ENCODE measurements at regions not wholly inside any gene's neighbourhood (a gene's known extent, or its start where the extent isn't known, plus 50 kb on each side); places are given as distances from the start of the nearest gene placed in this dataset.

DNA sequence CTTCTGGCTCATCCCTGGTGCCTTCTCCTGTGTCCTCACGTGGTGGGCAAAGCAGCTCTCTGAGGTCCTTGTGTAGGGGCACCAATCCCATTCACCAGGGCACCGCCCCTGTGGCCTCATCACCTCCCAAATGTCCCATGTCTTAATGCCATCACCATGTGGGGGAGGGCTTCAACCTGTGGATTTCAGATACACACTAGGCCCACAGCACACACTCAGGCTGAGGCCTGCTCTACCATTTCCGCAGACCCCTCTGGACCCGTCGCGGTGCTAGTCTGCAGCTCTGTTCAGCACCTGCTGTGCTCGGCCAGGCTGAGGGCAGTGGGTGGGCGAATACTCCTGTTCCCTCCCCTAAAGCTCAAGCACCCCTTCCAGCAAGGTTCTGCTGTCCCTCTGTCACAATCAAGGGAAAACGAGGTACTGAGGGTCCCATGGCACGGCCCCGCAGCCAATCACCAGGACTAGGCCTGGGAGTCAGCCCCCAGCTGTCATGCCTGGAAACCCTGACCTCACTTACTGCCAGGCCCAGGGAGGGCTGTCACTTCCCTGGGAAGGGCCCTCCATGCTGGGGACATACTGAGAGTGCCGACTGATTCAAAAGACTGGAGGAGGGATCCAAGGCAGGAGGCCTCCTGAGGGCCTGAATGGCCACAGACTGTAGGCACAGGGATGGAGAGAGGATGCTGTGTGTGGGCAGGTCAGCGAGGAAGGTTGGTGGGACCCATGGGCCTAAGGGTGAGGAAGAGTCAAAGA lies 123.8 kb upstream of the RET start:
- DNase-seq, result no peak

DNA sequence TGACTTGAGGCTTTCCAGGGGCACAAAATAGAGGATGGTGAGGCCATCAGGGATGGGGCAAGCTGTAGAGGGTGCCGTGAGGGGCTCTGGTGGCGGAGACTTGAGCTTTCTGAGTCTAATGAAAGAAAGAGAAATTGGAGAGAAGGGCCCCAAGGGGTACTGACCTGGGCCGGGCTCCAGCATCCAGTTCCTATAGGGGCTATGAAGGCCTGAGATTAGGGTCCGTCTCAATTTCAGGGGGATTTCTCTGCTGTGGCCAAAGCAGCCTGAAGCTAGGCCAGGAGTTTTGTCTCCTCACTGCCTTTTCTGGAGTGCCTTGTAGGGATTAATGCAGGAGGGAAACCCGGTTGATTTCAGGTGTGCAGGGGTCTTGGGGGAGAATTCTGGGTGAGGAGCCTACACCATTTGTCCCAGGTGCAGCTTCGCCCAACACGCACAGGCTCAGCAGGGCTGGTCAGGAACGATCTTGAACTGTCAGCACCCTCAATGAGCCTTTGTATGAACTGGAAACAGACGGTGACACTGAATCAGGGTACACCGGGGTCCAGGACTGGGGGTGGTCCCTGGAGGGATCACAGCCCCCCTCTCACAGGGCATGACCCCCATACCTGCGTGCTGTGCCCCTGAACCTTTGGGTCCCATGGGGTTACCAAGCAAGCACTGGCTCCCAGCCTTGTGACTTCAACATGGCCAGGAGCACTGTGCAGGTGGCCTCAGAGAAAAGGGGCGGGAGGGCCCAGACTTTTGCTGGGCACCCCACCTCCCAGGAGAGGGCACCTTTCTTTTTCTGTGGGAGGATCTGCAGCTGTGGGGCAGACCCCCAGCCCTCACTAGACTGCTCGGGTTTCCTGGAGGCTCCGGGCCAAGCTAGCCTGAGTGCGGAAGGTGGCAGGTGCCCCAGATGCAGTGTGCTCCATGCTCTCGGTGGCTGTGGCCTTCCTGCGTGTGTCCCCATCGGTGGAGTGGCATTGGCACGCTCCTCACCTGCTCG lies 122.9 kb upstream of the RET start:
- DNase-seq, result no peak

DNA sequence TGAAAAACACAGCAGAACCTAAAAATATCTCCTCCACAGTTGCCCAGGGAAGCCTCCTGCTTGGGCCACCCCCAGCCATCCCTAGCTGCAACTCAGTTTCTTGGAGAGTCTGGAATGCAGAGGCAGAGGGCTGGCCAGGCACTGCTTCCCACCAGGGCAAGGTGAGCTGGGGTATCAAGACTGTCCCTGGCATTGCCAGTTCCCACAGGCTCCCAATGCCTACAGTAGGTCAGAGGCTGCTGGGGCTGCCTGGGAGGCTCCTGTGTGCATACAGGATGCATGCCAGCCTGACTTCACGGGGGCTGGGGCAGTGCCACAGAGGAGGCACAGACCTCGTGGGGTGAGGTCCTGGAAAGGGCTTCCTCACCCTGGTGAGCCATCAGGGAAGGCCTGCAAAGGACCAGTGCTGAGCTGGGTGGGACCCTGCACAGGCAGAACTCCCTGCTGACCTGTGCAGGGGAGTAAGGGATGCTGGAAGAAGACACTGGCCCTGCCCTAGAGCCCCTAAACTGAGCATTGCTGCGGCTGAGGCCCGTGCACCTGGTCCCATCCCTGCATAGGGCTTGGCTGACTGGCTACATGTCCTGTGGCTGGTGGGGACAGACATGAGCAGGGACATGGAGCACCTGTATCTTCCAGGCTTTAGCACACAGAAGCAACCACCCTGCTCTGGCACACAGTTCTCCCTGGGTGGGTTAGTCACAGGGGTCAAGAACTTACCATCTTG lies 121.9 kb upstream of the RET start:
- DNase-seq, result no peak

DNA sequence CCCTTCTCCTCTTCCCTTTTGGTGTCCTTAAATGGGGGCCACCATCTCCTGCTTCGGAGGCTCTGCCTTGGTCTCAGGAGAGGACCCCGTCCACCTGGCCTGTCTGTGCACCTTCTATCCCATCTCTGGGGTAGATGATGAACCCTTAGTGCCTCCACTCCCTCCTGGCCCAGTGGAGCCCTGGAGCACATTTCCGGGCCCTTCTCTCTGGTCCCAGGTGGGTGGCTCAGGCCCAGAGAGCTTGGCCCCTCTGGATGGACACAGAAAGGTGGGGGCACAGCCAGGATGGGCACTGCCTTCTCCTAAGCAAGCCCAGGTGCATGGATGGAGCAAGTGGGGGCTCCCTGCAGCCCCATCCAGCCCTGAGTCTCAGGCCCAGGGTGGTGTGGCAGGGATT lies 121.4 kb upstream of the RET start:
- no peak for DNase-seq

- no peak for DNase-seq
Observed at GRCh38 chr10:42956045-42956444, 120.8 kb upstream of the RET start.

DNA sequence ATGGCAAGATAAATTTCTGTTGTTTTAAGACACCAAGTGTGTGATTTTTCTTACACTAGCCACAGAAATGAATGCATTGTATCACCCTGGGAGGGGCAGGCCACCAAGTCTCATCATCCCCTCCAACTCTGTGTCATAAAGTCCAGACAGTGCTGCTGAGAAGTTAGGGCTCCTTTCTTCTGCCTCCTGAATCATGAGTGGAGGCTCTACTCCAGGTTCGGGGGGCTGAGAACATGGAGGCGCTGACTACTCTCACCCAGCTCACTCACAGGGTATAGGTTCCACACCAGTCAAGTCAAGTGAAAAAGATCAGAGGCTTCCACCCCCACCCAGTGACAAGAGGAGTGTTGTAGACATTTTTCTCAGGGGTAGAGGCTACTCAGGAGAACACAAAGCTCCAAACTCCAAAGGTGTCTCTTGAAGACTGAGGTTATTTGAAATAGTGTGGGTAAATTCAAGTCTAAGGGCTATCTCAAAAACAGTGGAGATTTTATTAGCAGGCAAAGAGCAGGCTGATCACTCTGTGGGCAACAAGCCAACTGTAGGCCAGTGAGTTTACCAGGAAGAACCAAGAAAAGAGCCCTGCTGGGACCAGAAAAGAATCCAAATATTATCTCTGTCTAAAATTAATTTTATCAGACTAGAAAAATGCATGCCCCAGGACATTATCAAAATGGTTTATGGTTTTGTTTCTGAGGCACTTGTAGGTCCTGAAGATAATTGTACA lies 118.6 kb upstream of the RET start:
- no peak for DNase-seq

DNA sequence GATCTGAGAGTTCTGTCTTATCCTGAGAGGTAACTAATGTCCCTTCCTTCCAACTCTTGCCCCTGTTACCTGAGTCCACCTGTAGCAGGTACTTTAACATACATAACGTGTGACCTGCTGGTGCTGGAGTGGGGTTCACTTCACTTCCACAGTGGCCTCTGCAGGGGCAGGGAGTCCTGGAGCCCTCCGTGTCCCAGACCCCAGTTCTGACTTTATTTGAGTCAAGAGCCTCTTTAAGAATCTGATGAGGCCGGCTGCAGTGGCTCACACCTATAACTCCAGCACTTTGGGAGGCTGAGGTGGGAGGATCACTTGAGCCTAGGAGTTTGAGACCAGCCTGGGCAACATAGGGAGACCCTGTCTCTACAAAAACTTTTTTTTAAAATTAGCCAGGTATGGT lies 117.0 kb upstream of the RET start:
- no peak for DNase-seq

DNA sequence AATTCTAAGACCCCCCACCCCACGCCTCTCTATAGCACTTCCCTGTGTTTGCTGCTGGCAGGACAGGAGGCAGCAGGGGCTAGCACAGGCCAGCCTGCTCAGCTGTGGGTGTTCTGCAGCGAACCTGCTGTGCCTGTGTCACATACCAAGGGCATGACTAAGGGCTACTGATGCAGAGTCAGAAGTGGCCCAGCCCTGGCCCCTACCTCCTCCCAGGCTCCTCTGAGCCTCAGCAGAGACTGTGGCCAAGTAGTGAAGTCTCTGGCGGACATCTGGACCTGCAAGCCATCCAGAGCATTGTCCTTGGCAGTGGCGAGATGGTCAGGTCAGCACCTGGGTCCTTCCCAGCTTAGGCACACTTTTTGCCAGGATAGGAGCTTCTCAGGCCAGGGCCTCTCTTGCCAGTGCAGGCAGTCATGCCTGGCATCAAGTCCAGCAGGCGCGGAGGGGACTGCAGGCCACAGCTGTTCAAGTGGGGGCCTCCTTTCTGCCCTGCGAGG lies 116.3 kb upstream of the RET start:
- no peak for DNase-seq

GRCh38 chr10:42960991-42961795 lies 115.7 kb upstream of the RET start:
- DNase-seq, result no peak

GRCh38 chr10:42961796-42962109 lies 115.1 kb upstream of the RET start:
- no peak for DNase-seq

DNA sequence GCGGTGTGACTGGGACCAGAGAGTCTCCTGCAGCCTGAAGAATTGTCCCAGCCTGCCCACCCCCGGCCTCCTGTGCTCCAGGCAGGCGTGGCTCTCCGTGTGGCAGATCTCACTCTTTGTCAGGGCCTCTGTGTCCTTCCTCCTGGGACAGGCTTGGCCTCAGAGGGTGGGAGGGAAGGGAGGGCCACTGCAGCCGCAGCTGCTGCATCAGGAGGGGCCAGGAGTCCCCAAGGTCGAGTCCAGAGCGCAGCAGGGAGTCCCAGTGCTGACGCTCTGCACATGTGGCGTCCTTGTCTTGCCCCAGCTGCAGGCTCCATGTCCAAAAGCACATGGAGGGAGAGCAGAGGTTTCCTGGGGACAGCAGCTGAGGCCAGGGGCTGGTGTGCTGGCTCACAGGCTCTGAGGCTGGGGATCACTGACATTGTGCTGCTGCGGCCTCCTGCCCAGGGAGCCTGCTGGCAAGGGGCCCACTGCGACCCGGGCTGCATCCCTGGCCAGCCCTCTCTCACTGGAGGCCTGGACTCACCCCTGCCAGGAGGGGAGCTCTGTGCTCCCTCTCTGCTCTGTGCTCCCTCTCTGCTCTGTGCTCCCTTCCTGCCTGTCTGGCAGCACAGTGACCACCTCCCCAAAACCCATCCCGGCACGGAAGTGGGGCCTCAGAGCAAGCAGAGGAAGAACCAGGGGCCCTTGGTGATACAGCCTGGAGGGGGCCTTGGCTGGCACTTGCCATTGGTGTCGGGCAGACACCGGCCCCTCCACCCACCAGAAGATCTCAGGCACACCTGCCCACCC lies 114.6 kb upstream of the RET start:
- DNase-seq, result no peak

GRCh38 chr10:42962902-42963231 lies 114.0 kb upstream of the RET start:
- no peak for DNase-seq

DNA sequence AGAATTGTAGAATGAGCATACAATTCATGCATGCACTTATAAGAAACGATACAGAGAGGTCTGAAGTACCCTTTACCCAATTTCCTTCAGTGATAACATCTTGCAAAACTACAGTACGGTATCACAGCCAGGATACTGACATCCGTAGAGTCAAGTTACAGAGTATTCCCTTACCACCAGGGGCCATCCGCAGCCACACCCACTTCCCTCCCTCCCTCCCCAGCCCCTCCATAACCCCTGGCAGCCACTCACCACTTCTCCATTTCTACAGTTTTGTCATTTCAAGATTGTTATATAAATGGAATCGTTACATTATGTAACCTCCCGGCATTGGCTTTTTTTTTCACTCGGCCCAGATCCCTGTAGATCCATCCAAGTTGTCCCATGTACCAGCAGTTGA lies 113.6 kb upstream of the RET start:
- DNase-seq, result no peak

GRCh38 chr10:42969147-42969546 lies 107.7 kb upstream of the RET start:
- DNase-seq, result no peak

- DNase-seq, result no peak
Observed at GRCh38 chr10:42969909-42970308, 107.0 kb upstream of the RET start.

DNA sequence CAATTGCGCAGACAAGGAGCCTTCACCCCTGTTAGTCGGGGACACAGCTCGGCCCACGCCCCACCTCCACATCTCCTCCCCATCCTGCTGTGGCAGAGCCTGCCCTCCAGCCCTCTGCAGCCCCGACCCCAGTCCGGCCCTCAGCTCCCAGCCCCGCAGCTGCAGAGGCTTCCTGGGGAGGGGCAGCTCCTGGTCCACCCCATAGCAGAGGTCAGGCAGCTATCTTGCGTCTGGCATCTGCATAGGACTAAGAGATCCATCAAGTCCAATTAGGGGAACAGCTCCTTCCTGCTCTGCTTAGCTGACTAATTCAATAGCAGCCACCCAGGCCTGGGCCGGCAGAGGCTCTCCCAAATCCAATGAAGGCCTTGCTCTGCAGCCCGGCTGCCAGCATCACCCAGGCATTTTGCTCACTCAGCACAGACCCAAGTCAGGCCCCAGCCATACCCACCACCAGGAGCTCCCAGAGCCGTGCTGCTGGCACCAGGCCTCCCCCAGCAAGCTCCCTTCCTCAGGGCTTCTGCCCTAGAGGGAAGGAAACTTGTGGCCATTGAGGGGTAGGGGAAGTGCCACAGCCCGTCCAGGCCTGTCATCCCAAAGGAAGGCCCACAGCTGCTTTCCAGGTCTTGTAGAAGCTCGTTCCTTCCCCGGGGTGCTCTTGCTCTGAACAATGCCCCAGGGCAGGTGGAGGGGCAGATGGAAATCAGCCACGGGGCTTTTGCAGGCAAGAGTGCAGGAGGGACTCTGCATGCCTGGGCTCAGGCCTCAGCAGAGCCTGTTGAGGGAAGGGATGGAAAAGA lies 106.2 kb upstream of the RET start:
- no peak for DNase-seq

DNA sequence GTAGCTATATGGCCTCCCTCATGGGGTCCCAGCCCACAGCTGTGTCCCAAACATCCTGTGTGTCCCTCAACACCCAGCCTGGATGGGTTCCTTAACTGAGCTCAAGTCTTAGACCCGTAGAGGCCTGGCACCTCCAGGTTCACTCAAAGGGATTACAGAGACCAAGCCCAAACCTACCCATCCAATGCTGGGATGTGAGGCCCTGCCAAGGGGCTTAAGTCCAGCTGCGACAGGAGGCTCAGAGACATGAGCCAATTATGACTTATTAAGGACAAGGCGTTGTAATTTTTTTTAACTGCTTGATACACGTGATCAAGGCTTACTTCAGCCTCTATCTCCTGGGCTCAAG lies 105.6 kb upstream of the RET start:
- DNase-seq, result no peak

GRCh38 chr10:42972946-42973345 lies 103.9 kb upstream of the RET start:
- DNase-seq, result no peak

DNA sequence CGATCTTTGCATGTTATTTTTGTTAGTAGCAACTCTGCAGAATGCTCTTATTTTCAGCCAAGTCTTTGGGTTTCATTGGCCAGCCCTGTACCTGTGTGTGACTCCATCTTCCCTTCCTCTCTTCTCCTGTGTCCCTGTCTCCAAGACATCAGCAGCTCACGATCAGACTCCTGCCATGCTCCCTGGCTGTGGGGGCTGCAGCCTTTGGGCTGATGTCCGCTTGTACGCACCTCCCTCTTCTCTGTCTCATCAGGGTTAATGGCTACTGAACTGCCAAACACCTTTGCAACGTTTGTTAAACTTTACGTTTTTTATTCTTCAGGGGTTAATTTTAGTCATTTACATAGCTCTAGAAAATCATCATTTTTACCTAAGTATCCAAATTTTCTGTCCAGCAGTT lies 103.5 kb upstream of the RET start:
- no peak for DNase-seq

Measured in CD4-positive, alpha-beta T cell treated with Interleukin-17A for 4 hours (primary cell).